ENCODE measurements at regions not wholly inside any gene's neighbourhood (a gene's known extent, or its start where the extent isn't known, plus 50 kb on each side); places are given as distances from the start of the nearest gene placed in this dataset.

GRCh38 chr1:204771358-204771757 is 85.8 kb upstream of the LRRN2 start:
- Histone ChIP-seq H4K20me1 (ENCODE audit: low read length) (no peaks in the 10 kb centered on the region), H3K79me2 (ENCODE audit: low read length) (no peaks in the 10 kb centered on the region), H2AFZ (ENCODE audit: low read length) (no peak overlapping the region), H3K27me3 (ENCODE audit: low read length) (peaks cover 50% of the 10 kb centered on the region), H3K27ac (ENCODE audit: low read length) (no peak overlapping the region), H3K4me1 (ENCODE audit: insufficient read depth, low read length) (peaks cover 11% of the 10 kb centered on the region), H3K9ac (ENCODE audit: low read length) (no peak overlapping the region), H3K4me2 (ENCODE audit: low read length) (no peak overlapping the region), H3F3A (ENCODE audit: low read length, unreplicated experiment) (no peaks in the 10 kb centered on the region), H3K9me3 (ENCODE audit: low read length) (no peaks in the 10 kb centered on the region), H3K36me3 (ENCODE audit: low read depth, low read length) (no peaks in the 10 kb centered on the region), H3K9me2 (replicated peaks; ENCODE audit: low read length) (no peaks in the 10 kb centered on the region), H3K4me3 (ENCODE audit: low read length) (no peak overlapping the region)
- DNase-seq, result peak; percentile 36
- TF ChIP-seq EZH2 (IDR thresholded peaks at IDR 0.05; ENCODE audit: low read length, unreplicated experiment) (no peak), CTCF (conservative IDR thresholded peaks at IDR 0.05; ENCODE audit: low read depth, low read length) (no peak), EZH2phosphoT487 (IDR thresholded peaks at IDR 0.05; ENCODE audit: borderline replicate concordance, low read length) (no peak)
- no peak for ATAC-seq
- BruUV-seq (replicated peaks), result no TSS peak
- intact Hi-C loops (cut with micrococcal nuclease), result no loop called here
- CTCF ChIA-PET, result no interaction called here
- POLR2A ChIA-PET (ENCODE audit: unreplicated experiment), result no interaction called here

GRCh38 chr1:204773246-204773645 is 87.7 kb upstream of the LRRN2 start:
- Histone ChIP-seq H3K27me3 (ENCODE audit: low read length) (peaks cover 38% of the 10 kb centered on the region), H3K9ac (ENCODE audit: low read length) (no peak overlapping the region), H3F3A (ENCODE audit: low read length, unreplicated experiment) (no peaks in the 10 kb centered on the region), H3K27ac (ENCODE audit: low read length) (no peak overlapping the region), H4K20me1 (ENCODE audit: low read length) (no peaks in the 10 kb centered on the region), H3K9me2 (replicated peaks; ENCODE audit: low read length) (no peaks in the 10 kb centered on the region), H3K79me2 (ENCODE audit: low read length) (no peaks in the 10 kb centered on the region), H3K4me1 (ENCODE audit: insufficient read depth, low read length) (peaks cover 11% of the 10 kb centered on the region), H2AFZ (ENCODE audit: low read length) (no peak overlapping the region), H3K4me3 (ENCODE audit: low read length) (no peak overlapping the region), H3K9me3 (ENCODE audit: low read length) (no peaks in the 10 kb centered on the region), H3K36me3 (ENCODE audit: low read depth, low read length) (no peaks in the 10 kb centered on the region), H3K4me2 (ENCODE audit: low read length) (no peak overlapping the region)
- intact Hi-C loops (cut with micrococcal nuclease), result no loop called here
- ChIA-PET POLR2A (ENCODE audit: unreplicated experiment) (no interaction called here), CTCF (interaction anchor here (1.3 kb wide), 1 partner anchor 10 kb away, joined by 3 read pairs; no protein-coding TSS in a partner anchor)
- no TSS peak for BruUV-seq (replicated peaks)
- ATAC-seq, result no peak
- DNase-seq, result no peak
- no peak for TF ChIP-seq CTCF (conservative IDR thresholded peaks at IDR 0.05; ENCODE audit: low read depth, low read length)
- no peak for TF ChIP-seq EZH2phosphoT487 (IDR thresholded peaks at IDR 0.05; ENCODE audit: borderline replicate concordance, low read length)
- TF ChIP-seq EZH2 (IDR thresholded peaks at IDR 0.05; ENCODE audit: low read length, unreplicated experiment), result no peak

DNA sequence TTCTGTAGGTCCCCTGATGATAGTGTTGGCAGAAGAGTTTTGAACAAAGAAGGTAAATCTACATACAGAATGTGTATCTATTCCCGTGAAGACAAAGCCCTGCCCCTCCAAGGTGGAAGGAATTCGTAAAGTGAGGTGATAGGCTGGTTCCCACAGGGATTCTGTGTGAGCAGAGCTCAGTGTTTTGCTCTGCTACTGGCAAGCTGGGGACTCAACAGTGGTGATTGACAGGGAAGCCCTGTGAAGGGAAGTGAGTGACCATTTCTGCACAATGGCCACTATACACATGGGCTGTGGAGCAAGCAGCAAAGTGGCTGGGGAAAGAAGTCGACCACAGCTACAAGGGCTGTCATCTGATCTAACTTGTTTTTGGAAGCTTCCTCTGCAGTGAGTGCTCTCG is 90.0 kb upstream of the LRRN2 start:
- H3K9me3 ChIP-seq (ENCODE audit: low read length), result no peaks in the 10 kb centered on the region
- intact Hi-C loops (cut with micrococcal nuclease), result no loop called here
- H3K79me2 ChIP-seq (ENCODE audit: low read length), result no peaks in the 10 kb centered on the region
- ATAC-seq (no peak), DNase-seq (no peak)
- H3K4me1 ChIP-seq (ENCODE audit: insufficient read depth, low read length), result no peaks in the 10 kb centered on the region
- no peak overlapping the region for H2AFZ ChIP-seq (ENCODE audit: low read length)
- no peak overlapping the region for H3K9ac ChIP-seq (ENCODE audit: low read length)
- ChIA-PET POLR2A (ENCODE audit: unreplicated experiment) (no interaction called here), CTCF (no interaction called here)
- H3K27me3 ChIP-seq (ENCODE audit: low read length), result peaks cover 29% of the 10 kb centered on the region
- TF ChIP-seq EZH2 (IDR thresholded peaks at IDR 0.05; ENCODE audit: low read length, unreplicated experiment) (no peak), EZH2phosphoT487 (IDR thresholded peaks at IDR 0.05; ENCODE audit: borderline replicate concordance, low read length) (no peak), CTCF (conservative IDR thresholded peaks at IDR 0.05; ENCODE audit: low read depth, low read length) (no peak)
- no TSS peak for BruUV-seq (replicated peaks)
- no peaks in the 10 kb centered on the region for H4K20me1 ChIP-seq (ENCODE audit: low read length)
- no peak overlapping the region for H3K4me2 ChIP-seq (ENCODE audit: low read length)
- H3K36me3 ChIP-seq (ENCODE audit: low read depth, low read length), result no peaks in the 10 kb centered on the region
- H3K9me2 ChIP-seq (replicated peaks; ENCODE audit: low read length), result no peaks in the 10 kb centered on the region
- H3K27ac ChIP-seq (ENCODE audit: low read length), result no peak overlapping the region
- H3K4me3 ChIP-seq (ENCODE audit: low read length), result no peak overlapping the region
- H3F3A ChIP-seq (ENCODE audit: low read length, unreplicated experiment), result no peaks in the 10 kb centered on the region
